Bronchial epithelial cell (primary cell): ENCODE measurements at regions not wholly inside any gene's neighbourhood (a gene's known extent, or its start where the extent isn't known, plus 50 kb on each side); places are given as distances from the start of the nearest gene placed in this dataset.
A peak's percentile ranks its signal among the peaks of the same experiment; 100 is the strongest.

ENCODE experiments used
- DNase-seq: peaks from one replicate; pipeline ENCODE4 v3.0.0-alpha.2; 2010; ENCODE audit warnings: low read depth
- FAIRE-seq: peaks from 2 replicates; lab custom pipeline; 2011; peaks lifted over from hg19 to GRCh38; lab: Jason Lieb, UNC
- H3K27me3 ChIP-seq: 2 replicates; pipeline ENCODE4 v1.5.1; 2011; ENCODE audit warnings: low read length; ENCODE audit not compliant: control insufficient read depth, insufficient read depth
- H3K36me3 ChIP-seq: 2 replicates; pipeline ENCODE4 v1.5.1; 2011; ENCODE audit warnings: low read length; ENCODE audit not compliant: control insufficient read depth, insufficient read depth
- H3K4me3 ChIP-seq: 2 replicates; pipeline ENCODE4 v1.5.1; 2011; ENCODE audit warnings: mild to moderate bottlenecking, low read depth, low read length, control low read depth
- TF ChIP-seq, protein P1 (sequence below): IDR thresholded peaks from 2 replicates; pipeline ENCODE4 v1.5.1; 2011; ENCODE audit warnings: mild to moderate bottlenecking, moderate library complexity, low read length, control low read depth, inconsistent platforms; ENCODE audit not compliant: insufficient read depth, severe bottlenecking

GRCh38 chr20:40467703-40468411 lies 221.2 kb downstream of the MAFB start:
- TF ChIP-seq, protein P1, sequence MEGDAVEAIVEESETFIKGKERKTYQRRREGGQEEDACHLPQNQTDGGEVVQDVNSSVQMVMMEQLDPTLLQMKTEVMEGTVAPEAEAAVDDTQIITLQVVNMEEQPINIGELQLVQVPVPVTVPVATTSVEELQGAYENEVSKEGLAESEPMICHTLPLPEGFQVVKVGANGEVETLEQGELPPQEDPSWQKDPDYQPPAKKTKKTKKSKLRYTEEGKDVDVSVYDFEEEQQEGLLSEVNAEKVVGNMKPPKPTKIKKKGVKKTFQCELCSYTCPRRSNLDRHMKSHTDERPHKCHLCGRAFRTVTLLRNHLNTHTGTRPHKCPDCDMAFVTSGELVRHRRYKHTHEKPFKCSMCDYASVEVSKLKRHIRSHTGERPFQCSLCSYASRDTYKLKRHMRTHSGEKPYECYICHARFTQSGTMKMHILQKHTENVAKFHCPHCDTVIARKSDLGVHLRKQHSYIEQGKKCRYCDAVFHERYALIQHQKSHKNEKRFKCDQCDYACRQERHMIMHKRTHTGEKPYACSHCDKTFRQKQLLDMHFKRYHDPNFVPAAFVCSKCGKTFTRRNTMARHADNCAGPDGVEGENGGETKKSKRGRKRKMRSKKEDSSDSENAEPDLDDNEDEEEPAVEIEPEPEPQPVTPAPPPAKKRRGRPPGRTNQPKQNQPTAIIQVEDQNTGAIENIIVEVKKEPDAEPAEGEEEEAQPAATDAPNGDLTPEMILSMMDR: no peak
- Histone ChIP-seq H3K36me3 (no peaks in the 10 kb centered on the region), H3K27me3 (no peaks in the 10 kb centered on the region), H3K4me3 (no peak overlapping the region)
- DNase-seq: no peak
- no peak for FAIRE-seq

DNA sequence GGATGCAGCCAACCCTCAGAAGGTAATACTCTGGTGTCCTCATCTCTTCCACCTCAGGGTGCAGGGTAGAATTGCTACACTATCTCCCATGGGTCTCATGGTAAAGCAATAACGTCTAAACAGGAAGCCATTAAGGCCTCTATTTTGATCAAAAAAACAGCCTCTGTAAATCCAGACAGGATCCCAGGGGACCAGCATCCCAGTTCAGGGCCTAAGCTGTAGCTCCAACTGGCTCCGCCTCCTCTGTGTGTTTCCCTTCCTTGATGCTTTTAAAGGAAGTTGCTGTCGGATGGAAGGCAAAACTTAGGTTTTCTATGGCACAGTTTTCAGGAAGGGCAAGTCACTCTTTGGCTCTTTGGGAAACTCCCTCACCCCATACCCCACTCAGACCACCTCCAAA lies 222.0 kb downstream of the MAFB start:
- no peak for DNase-seq
- FAIRE-seq: no peak
- H3K4me3 ChIP-seq: no peak overlapping the region
- no peaks in the 10 kb centered on the region for H3K36me3 ChIP-seq
- TF ChIP-seq, protein P1: no peak
- no peaks in the 10 kb centered on the region for H3K27me3 ChIP-seq

- Histone ChIP-seq H3K4me3 (no peak overlapping the region), H3K36me3 (no peaks in the 10 kb centered on the region), H3K27me3 (no peaks in the 10 kb centered on the region)
- FAIRE-seq (no peak), DNase-seq (no peak)
- TF ChIP-seq, protein P1: no peak
Observed at GRCh38 chr20:40464731-40465208, 224.3 kb downstream of the MAFB start.

DNA sequence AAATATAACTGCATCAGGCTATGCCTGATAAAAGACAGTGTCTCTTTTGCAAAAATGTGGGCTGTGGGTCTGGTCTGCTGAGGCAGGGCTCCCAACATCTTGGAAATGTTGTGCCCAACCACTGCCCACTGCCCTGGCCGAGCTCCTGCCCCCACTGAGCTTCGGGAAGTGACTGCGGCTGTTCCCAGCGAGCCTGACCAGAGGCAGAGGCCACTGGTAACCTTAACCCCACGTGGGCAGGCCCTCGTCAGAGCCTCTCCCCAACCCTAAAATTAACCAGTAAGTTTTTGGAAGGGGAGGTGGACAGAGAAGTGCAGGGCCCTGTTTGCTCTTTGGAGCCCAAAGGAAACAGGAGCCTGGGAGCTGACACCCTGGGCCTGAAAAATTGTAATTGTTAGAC lies 225.9 kb downstream of the MAFB start:
- Histone ChIP-seq H3K4me3 (no peak overlapping the region), H3K36me3 (no peaks in the 10 kb centered on the region), H3K27me3 (no peaks in the 10 kb centered on the region)
- no peak for FAIRE-seq
- no peak for DNase-seq
- TF ChIP-seq, protein P1: no peak

DNA sequence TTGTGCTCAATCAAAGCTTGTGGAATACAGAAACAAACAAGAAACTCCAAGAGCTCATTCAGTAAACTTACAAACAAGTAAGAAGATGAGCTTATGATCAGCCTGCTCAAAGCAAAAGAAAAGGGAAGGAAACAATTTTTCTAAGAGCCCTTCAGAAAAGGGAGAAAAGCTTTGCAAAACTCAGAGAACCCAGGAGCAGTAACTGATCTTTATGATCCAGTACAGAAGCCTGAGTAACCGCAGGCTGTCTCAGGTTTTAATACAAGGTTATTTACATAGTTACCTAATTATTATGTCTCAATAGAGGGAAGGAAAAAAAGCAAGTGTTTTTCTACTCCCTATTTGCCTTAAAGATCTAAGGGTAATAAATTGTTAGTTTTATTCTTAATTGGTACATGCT lies 226.5 kb downstream of the MAFB start:
- TF ChIP-seq, protein P1: no peak
- Histone ChIP-seq H3K27me3 (no peaks in the 10 kb centered on the region), H3K36me3 (no peaks in the 10 kb centered on the region), H3K4me3 (no peak overlapping the region)
- FAIRE-seq (no peak), DNase-seq (peak; percentile 59)

DNA sequence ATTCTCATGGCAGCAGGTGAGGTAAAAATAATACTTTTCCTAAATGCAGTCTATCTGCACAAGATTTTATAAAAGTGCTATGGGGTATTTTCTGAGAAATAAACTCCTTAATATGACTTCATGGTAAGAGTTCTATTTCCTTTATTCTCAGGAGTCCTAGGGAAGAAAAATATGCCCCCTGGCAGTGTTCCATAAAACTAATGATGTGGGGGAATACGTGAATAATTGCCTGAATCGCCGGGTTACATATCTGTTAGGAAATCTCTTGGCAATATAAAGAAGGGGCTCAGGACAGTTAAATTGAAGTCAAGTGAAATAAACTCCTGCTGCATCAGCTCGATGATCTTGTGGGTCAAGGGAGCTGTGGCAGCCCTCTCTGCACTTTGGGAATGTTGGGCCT lies 229.7 kb downstream of the MAFB start:
- no peak overlapping the region for H3K4me3 ChIP-seq
- peaks cover 2% of the 10 kb centered on the region for H3K27me3 ChIP-seq
- DNase-seq: no peak
- no peaks in the 10 kb centered on the region for H3K36me3 ChIP-seq
- no peak for FAIRE-seq
- TF ChIP-seq, protein P1: no peak
